Head of caudate nucleus (tissue), 42 donors: ENCODE measurements at regions not wholly inside any gene's neighbourhood (a gene's known extent, or its start where the extent isn't known, plus 50 kb on each side); places are given as distances from the start of the nearest gene placed in this dataset.

Experiments used
- DNase-seq, 42 donors: peaks; one replicate each; pipeline versions ENCODE4 v3.0.0 to v3.0.0-alpha.2; 2020 to 2021; ENCODE audit warnings: mixed read lengths in 7 of 42
- intact Hi-C: fragments of 100-400 bp; cut with DNase I; formaldehyde crosslinking; loops from one replicate; pipeline ENCODE4 v1.15.0; 2022

- DNase-seq: no peak
- intact Hi-C loops: no loop called here
These were observed 509.3 kb upstream of the CFAP20DC start for GRCh38 chr3:59558906-59559720.

GRCh38 chr3:59555593-59556315, 505.9 kb upstream of the CFAP20DC start:
- DNase-seq: peak in 1 of 42 donors; percentile 9
- intact Hi-C loops: no loop called here

GRCh38 chr3:59553076-59553475, 503.3 kb upstream of the CFAP20DC start:
- no peak for DNase-seq
- intact Hi-C loops: no loop called here

- DNase-seq: no peak
- intact Hi-C loops: no loop called here
These were observed 502.0 kb upstream of the CFAP20DC start for GRCh38 chr3:59551834-59552233.

GRCh38 chr3:59549962-59550361, 500.1 kb upstream of the CFAP20DC start:
- no peak for DNase-seq

GRCh38 chr3:59547874-59548273, 498.0 kb upstream of the CFAP20DC start:
- intact Hi-C loops: no loop called here

More at GRCh38 chr3:59549962-59550361, 500.1 kb upstream of the CFAP20DC start:
- intact Hi-C loops: no loop called here

GRCh38 chr3:59546522-59546921, 496.7 kb upstream of the CFAP20DC start:
- intact Hi-C loops: no loop called here
- DNase-seq: no peak

More at GRCh38 chr3:59547874-59548273, 498.0 kb upstream of the CFAP20DC start:
- DNase-seq: no peak

GRCh38 chr3:59545374-59545773, 495.5 kb upstream of the CFAP20DC start:
- intact Hi-C loops: no loop called here
- no peak for DNase-seq

- intact Hi-C loops: no loop called here
These were observed 492.5 kb upstream of the CFAP20DC start for GRCh38 chr3:59542276-59542675.

GRCh38 chr3:59540696-59541095, 490.9 kb upstream of the CFAP20DC start:
- intact Hi-C loops: no loop called here

More at GRCh38 chr3:59542276-59542675, 492.5 kb upstream of the CFAP20DC start:
- no peak for DNase-seq

GRCh38 chr3:59540241-59540640, 490.4 kb upstream of the CFAP20DC start:
- intact Hi-C loops: no loop called here
- DNase-seq: no peak

More at GRCh38 chr3:59540696-59541095, 490.9 kb upstream of the CFAP20DC start:
- DNase-seq: no peak

- intact Hi-C loops: no loop called here
- no peak for DNase-seq
These were observed 489.1 kb upstream of the CFAP20DC start for GRCh38 chr3:59538753-59539432.

GRCh38 chr3:59535791-59536221, 486.0 kb upstream of the CFAP20DC start:
- intact Hi-C loops: no loop called here
- DNase-seq: no peak

GRCh38 chr3:59531994-59532393, 482.2 kb upstream of the CFAP20DC start:
- no peak for DNase-seq
- intact Hi-C loops: no loop called here

- intact Hi-C loops: no loop called here
- no peak for DNase-seq
These were observed 481.4 kb upstream of the CFAP20DC start for GRCh38 chr3:59531066-59531745.

GRCh38 chr3:59528251-59528650, 478.4 kb upstream of the CFAP20DC start:
- intact Hi-C loops: no loop called here

GRCh38 chr3:59527493-59527892, 477.7 kb upstream of the CFAP20DC start:
- intact Hi-C loops: no loop called here

More at GRCh38 chr3:59528251-59528650, 478.4 kb upstream of the CFAP20DC start:
- no peak for DNase-seq

GRCh38 chr3:59526999-59527398, 477.2 kb upstream of the CFAP20DC start:
- no peak for DNase-seq
- intact Hi-C loops: no loop called here

More at GRCh38 chr3:59527493-59527892, 477.7 kb upstream of the CFAP20DC start:
- DNase-seq: no peak

- no peak for DNase-seq
- intact Hi-C loops: no loop called here
These were observed 472.7 kb upstream of the CFAP20DC start for GRCh38 chr3:59522550-59522949.
